ENCODE measurements at regions not wholly inside any gene's neighbourhood (a gene's known extent, or its start where the extent isn't known, plus 50 kb on each side); places are given as distances from the start of the nearest gene placed in this dataset.

GRCh38 chr13:63605962-63606361, 2190.3 kb upstream of the PCDH20 start:
- H3K9me3 ChIP-seq (ENCODE audit: control insufficient read depth, low read depth, low read length) = no peaks in the 10 kb centered on the region
- H3K27me3 ChIP-seq (ENCODE audit: control insufficient read depth, insufficient read depth, low read length) = no peaks in the 10 kb centered on the region
- no peaks in the 10 kb centered on the region for H3K4me1 ChIP-seq (ENCODE audit: control insufficient read depth, low read depth, low read length)

GRCh38 chr13:63605403-63605802, 2189.8 kb upstream of the PCDH20 start:
- Histone ChIP-seq H3K27me3 (ENCODE audit: control insufficient read depth, insufficient read depth, low read length) (no peaks in the 10 kb centered on the region), H3K36me3 (ENCODE audit: control insufficient read depth, low read depth, low read length) (no peaks in the 10 kb centered on the region)

More at GRCh38 chr13:63605962-63606361, 2190.3 kb upstream of the PCDH20 start:
- Histone ChIP-seq H3K9ac (ENCODE audit: low read length) (no peak overlapping the region), H3K4me3 (ENCODE audit: low read length) (no peak overlapping the region), H3K36me3 (ENCODE audit: control insufficient read depth, low read depth, low read length) (no peaks in the 10 kb centered on the region), H3K27ac (ENCODE audit: low read length) (no peak overlapping the region)

GRCh38 chr13:63595811-63596210, 2180.2 kb upstream of the PCDH20 start:
- no peak overlapping the region for H3K27ac ChIP-seq (ENCODE audit: low read length)

More at GRCh38 chr13:63605403-63605802, 2189.8 kb upstream of the PCDH20 start:
- Histone ChIP-seq H3K9me3 (ENCODE audit: control insufficient read depth, low read depth, low read length) (no peaks in the 10 kb centered on the region), H3K9ac (ENCODE audit: low read length) (no peak overlapping the region), H3K4me1 (ENCODE audit: control insufficient read depth, low read depth, low read length) (no peaks in the 10 kb centered on the region), H3K4me3 (ENCODE audit: low read length) (no peak overlapping the region), H3K27ac (ENCODE audit: low read length) (no peak overlapping the region)

GRCh38 chr13:63586467-63586866, 2170.8 kb upstream of the PCDH20 start:
- Histone ChIP-seq H3K4me3 (ENCODE audit: low read length) (no peak overlapping the region), H3K9me3 (ENCODE audit: control insufficient read depth, low read depth, low read length) (no peaks in the 10 kb centered on the region), H3K36me3 (ENCODE audit: control insufficient read depth, low read depth, low read length) (no peaks in the 10 kb centered on the region), H3K9ac (ENCODE audit: low read length) (no peak overlapping the region), H3K27me3 (ENCODE audit: control insufficient read depth, insufficient read depth, low read length) (no peaks in the 10 kb centered on the region), H3K4me1 (ENCODE audit: control insufficient read depth, low read depth, low read length) (no peaks in the 10 kb centered on the region), H3K27ac (ENCODE audit: low read length) (no peak overlapping the region)

More at GRCh38 chr13:63595811-63596210, 2180.2 kb upstream of the PCDH20 start:
- Histone ChIP-seq H3K9me3 (ENCODE audit: control insufficient read depth, low read depth, low read length) (no peaks in the 10 kb centered on the region), H3K27me3 (ENCODE audit: control insufficient read depth, insufficient read depth, low read length) (no peaks in the 10 kb centered on the region), H3K4me1 (ENCODE audit: control insufficient read depth, low read depth, low read length) (peaks cover 6% of the 10 kb centered on the region), H3K36me3 (ENCODE audit: control insufficient read depth, low read depth, low read length) (no peaks in the 10 kb centered on the region), H3K4me3 (ENCODE audit: low read length) (no peak overlapping the region), H3K9ac (ENCODE audit: low read length) (no peak overlapping the region)

- Histone ChIP-seq H3K9ac (ENCODE audit: low read length) (no peak overlapping the region), H3K4me3 (ENCODE audit: low read length) (no peak overlapping the region), H3K27ac (ENCODE audit: low read length) (no peak overlapping the region), H3K36me3 (ENCODE audit: control insufficient read depth, low read depth, low read length) (no peaks in the 10 kb centered on the region), H3K9me3 (ENCODE audit: control insufficient read depth, low read depth, low read length) (no peaks in the 10 kb centered on the region), H3K4me1 (ENCODE audit: control insufficient read depth, low read depth, low read length) (no peaks in the 10 kb centered on the region), H3K27me3 (ENCODE audit: control insufficient read depth, insufficient read depth, low read length) (no peaks in the 10 kb centered on the region)
These were observed 2163.1 kb upstream of the PCDH20 start for GRCh38 chr13:63578796-63579195.

- no peak overlapping the region for H3K9ac ChIP-seq (ENCODE audit: low read length)
- H3K27ac ChIP-seq (ENCODE audit: low read length) = no peak overlapping the region
- no peaks in the 10 kb centered on the region for H3K36me3 ChIP-seq (ENCODE audit: control insufficient read depth, low read depth, low read length)
- no peaks in the 10 kb centered on the region for H3K4me1 ChIP-seq (ENCODE audit: control insufficient read depth, low read depth, low read length)
- H3K4me3 ChIP-seq (ENCODE audit: low read length) = no peak overlapping the region
- no peaks in the 10 kb centered on the region for H3K27me3 ChIP-seq (ENCODE audit: control insufficient read depth, insufficient read depth, low read length)
- H3K9me3 ChIP-seq (ENCODE audit: control insufficient read depth, low read depth, low read length) = no peaks in the 10 kb centered on the region
These were observed 2151.4 kb upstream of the PCDH20 start for GRCh38 chr13:63567031-63567430.

GRCh38 chr13:63554157-63554556, 2138.5 kb upstream of the PCDH20 start:
- H3K4me3 ChIP-seq (ENCODE audit: low read length) = no peak overlapping the region
- no peaks in the 10 kb centered on the region for H3K4me1 ChIP-seq (ENCODE audit: control insufficient read depth, low read depth, low read length)
- no peak overlapping the region for H3K9ac ChIP-seq (ENCODE audit: low read length)
- H3K27me3 ChIP-seq (ENCODE audit: control insufficient read depth, insufficient read depth, low read length) = no peaks in the 10 kb centered on the region
- no peak overlapping the region for H3K27ac ChIP-seq (ENCODE audit: low read length)
- no peaks in the 10 kb centered on the region for H3K36me3 ChIP-seq (ENCODE audit: control insufficient read depth, low read depth, low read length)
- no peaks in the 10 kb centered on the region for H3K9me3 ChIP-seq (ENCODE audit: control insufficient read depth, low read depth, low read length)

GRCh38 chr13:63551731-63552130, 2136.1 kb upstream of the PCDH20 start:
- Histone ChIP-seq H3K9me3 (ENCODE audit: control insufficient read depth, low read depth, low read length) (no peaks in the 10 kb centered on the region), H3K27ac (ENCODE audit: low read length) (no peak overlapping the region), H3K9ac (ENCODE audit: low read length) (no peak overlapping the region), H3K4me1 (ENCODE audit: control insufficient read depth, low read depth, low read length) (no peaks in the 10 kb centered on the region), H3K4me3 (ENCODE audit: low read length) (no peak overlapping the region), H3K36me3 (ENCODE audit: control insufficient read depth, low read depth, low read length) (no peaks in the 10 kb centered on the region), H3K27me3 (ENCODE audit: control insufficient read depth, insufficient read depth, low read length) (no peaks in the 10 kb centered on the region)

- H3K9me3 ChIP-seq (ENCODE audit: control insufficient read depth, low read depth, low read length) = no peaks in the 10 kb centered on the region
- no peak overlapping the region for H3K27ac ChIP-seq (ENCODE audit: low read length)
- H3K27me3 ChIP-seq (ENCODE audit: control insufficient read depth, insufficient read depth, low read length) = peaks cover 24% of the 10 kb centered on the region
- no peak overlapping the region for H3K9ac ChIP-seq (ENCODE audit: low read length)
- H3K4me3 ChIP-seq (ENCODE audit: low read length) = no peak overlapping the region
- H3K36me3 ChIP-seq (ENCODE audit: control insufficient read depth, low read depth, low read length) = no peaks in the 10 kb centered on the region
- peaks cover 3% of the 10 kb centered on the region for H3K4me1 ChIP-seq (ENCODE audit: control insufficient read depth, low read depth, low read length)
These were observed 2130.9 kb upstream of the PCDH20 start for GRCh38 chr13:63546524-63546923.

GRCh38 chr13:63542770-63543169, 2127.1 kb upstream of the PCDH20 start:
- Histone ChIP-seq H3K9ac (ENCODE audit: low read length) (no peak overlapping the region), H3K4me1 (ENCODE audit: control insufficient read depth, low read depth, low read length) (peaks cover 10% of the 10 kb centered on the region), H3K4me3 (ENCODE audit: low read length) (no peak overlapping the region), H3K36me3 (ENCODE audit: control insufficient read depth, low read depth, low read length) (no peaks in the 10 kb centered on the region), H3K27ac (ENCODE audit: low read length) (no peak overlapping the region), H3K9me3 (ENCODE audit: control insufficient read depth, low read depth, low read length) (no peaks in the 10 kb centered on the region), H3K27me3 (ENCODE audit: control insufficient read depth, insufficient read depth, low read length) (peaks cover 44% of the 10 kb centered on the region)

- H3K27me3 ChIP-seq (ENCODE audit: control insufficient read depth, insufficient read depth, low read length) = peaks cover 44% of the 10 kb centered on the region
- H3K4me3 ChIP-seq (ENCODE audit: low read length) = no peak overlapping the region
- no peaks in the 10 kb centered on the region for H3K36me3 ChIP-seq (ENCODE audit: control insufficient read depth, low read depth, low read length)
- H3K4me1 ChIP-seq (ENCODE audit: control insufficient read depth, low read depth, low read length) = peaks cover 10% of the 10 kb centered on the region
- H3K9me3 ChIP-seq (ENCODE audit: control insufficient read depth, low read depth, low read length) = no peaks in the 10 kb centered on the region
- no peak overlapping the region for H3K9ac ChIP-seq (ENCODE audit: low read length)
- no peak overlapping the region for H3K27ac ChIP-seq (ENCODE audit: low read length)
These were observed 2125.7 kb upstream of the PCDH20 start for GRCh38 chr13:63541336-63541735.

GRCh38 chr13:63540061-63540460, 2124.4 kb upstream of the PCDH20 start:
- H3K36me3 ChIP-seq (ENCODE audit: control insufficient read depth, low read depth, low read length) = no peaks in the 10 kb centered on the region

More at GRCh38 chr13:63540061-63540460, 2124.4 kb upstream of the PCDH20 start:
- H3K27me3 ChIP-seq (ENCODE audit: control insufficient read depth, insufficient read depth, low read length) = peaks cover 44% of the 10 kb centered on the region
- H3K9me3 ChIP-seq (ENCODE audit: control insufficient read depth, low read depth, low read length) = no peaks in the 10 kb centered on the region
- H3K4me1 ChIP-seq (ENCODE audit: control insufficient read depth, low read depth, low read length) = peaks cover 10% of the 10 kb centered on the region
- H3K4me3 ChIP-seq (ENCODE audit: low read length) = no peak overlapping the region
- no peak overlapping the region for H3K27ac ChIP-seq (ENCODE audit: low read length)
- H3K9ac ChIP-seq (ENCODE audit: low read length) = no peak overlapping the region
